HG03469 (cell line): ENCODE measurements at regions not wholly inside any gene's neighbourhood (a gene's known extent, or its start where the extent isn't known, plus 50 kb on each side); places are given as distances from the start of the nearest gene placed in this dataset.

Experiments
- ATAC-seq: cut with Tn5 transposase; IDR thresholded peaks from one replicate; pipeline ENCODE4 v1.9.1; 2021; ENCODE audit warnings: mild to moderate bottlenecking, moderate library complexity, moderate number of reproducible peaks; ENCODE audit not compliant: unreplicated experiment

- no peak for ATAC-seq
Observed at GRCh38 chr12:30828686-30829085, 73.9 kb upstream of the CAPRIN2 start.

GRCh38 chr12:30827101-30828066, 72.6 kb upstream of the CAPRIN2 start:
- no peak for ATAC-seq

GRCh38 chr12:30826276-30826675, 71.5 kb upstream of the CAPRIN2 start:
- no peak for ATAC-seq

- ATAC-seq, result no peak
Observed at GRCh38 chr12:30825341-30825740, 70.6 kb upstream of the CAPRIN2 start.

GRCh38 chr12:30824311-30824710, 69.6 kb upstream of the CAPRIN2 start:
- ATAC-seq, result no peak

GRCh38 chr12:30823764-30824163, 69.0 kb upstream of the CAPRIN2 start:
- no peak for ATAC-seq

- no peak for ATAC-seq
Observed at GRCh38 chr12:30823156-30823699, 68.5 kb upstream of the CAPRIN2 start.

GRCh38 chr12:30822385-30823155, 67.8 kb upstream of the CAPRIN2 start:
- no peak for ATAC-seq

- ATAC-seq, result no peak
Observed at GRCh38 chr12:30820406-30820946, 65.7 kb upstream of the CAPRIN2 start.

- ATAC-seq, result no peak
Observed at GRCh38 chr12:30818562-30818961, 63.8 kb upstream of the CAPRIN2 start.

- no peak for ATAC-seq
Observed at GRCh38 chr12:30816742-30817465, 62.2 kb upstream of the CAPRIN2 start.

- no peak for ATAC-seq
Observed at GRCh38 chr12:30814295-30814655, 59.5 kb upstream of the CAPRIN2 start.

- ATAC-seq, result no peak
Observed at GRCh38 chr12:30813525-30814294, 59.0 kb upstream of the CAPRIN2 start.

GRCh38 chr12:30811966-30812365, 57.2 kb upstream of the CAPRIN2 start:
- ATAC-seq, result no peak

- ATAC-seq, result no peak
Observed at GRCh38 chr12:30810918-30811317, 56.2 kb upstream of the CAPRIN2 start.

GRCh38 chr12:30807695-30808034, 52.9 kb upstream of the CAPRIN2 start:
- ATAC-seq, result no peak

GRCh38 chr12:30806989-30807694, 52.4 kb upstream of the CAPRIN2 start:
- peak; percentile 70 for ATAC-seq

GRCh38 chr12:30805959-30806358, 51.2 kb upstream of the CAPRIN2 start:
- ATAC-seq, result no peak
